AG04450 (cell line): ENCODE measurements at regions not wholly inside any gene's neighbourhood (a gene's known extent, or its start where the extent isn't known, plus 50 kb on each side); places are given as distances from the start of the nearest gene placed in this dataset.

ENCODE experiments used
- CTCF ChIA-PET: fragments of 300-600, 350-600 bp; formaldehyde crosslinking; extraction: SDS; loops from one replicate; lab custom pipeline; 2022; ENCODE audit warnings: antibody characterized with exemption, inconsistent platforms; lab: Charles Lee
- POLR2A ChIA-PET: fragments of 350-600 bp; formaldehyde crosslinking; extraction: SDS; loops from one replicate; lab custom pipeline; 2021; ENCODE audit warnings: antibody characterized with exemption, inconsistent platforms; lab: Yijun Ruan, JAX
- DNase-seq: peaks from one replicate; pipeline ENCODE4 v3.0.0-alpha.2; 2011; ENCODE audit warnings: low read depth, low spot score
- H3K27ac ChIP-seq: one replicate; pipeline ENCODE4 v1.5.1; 2012; ENCODE audit warnings: low read depth, low read length, control low read depth
- H3K27me3 ChIP-seq: one replicate; pipeline ENCODE4 v1.6.0; 2012; ENCODE audit warnings: low read length; ENCODE audit not compliant: control insufficient read depth, insufficient read depth
- H3K4me3 ChIP-seq: 2 replicates; pipeline ENCODE4 v1.5.1; 2011; ENCODE audit warnings: mild to moderate bottlenecking, low read depth, low read length, control low read depth
- H3K9me3 ChIP-seq: 2 replicates; pipeline ENCODE4 v1.5.1; 2012; ENCODE audit warnings: low read length; ENCODE audit not compliant: control insufficient read depth, insufficient read depth
- TF ChIP-seq, protein P1 (sequence below): IDR thresholded peaks from 2 replicates; pipeline ENCODE4 v1.5.1; 2011; ENCODE audit warnings: low read depth, low read length, control low read depth, inconsistent platforms

DNA sequence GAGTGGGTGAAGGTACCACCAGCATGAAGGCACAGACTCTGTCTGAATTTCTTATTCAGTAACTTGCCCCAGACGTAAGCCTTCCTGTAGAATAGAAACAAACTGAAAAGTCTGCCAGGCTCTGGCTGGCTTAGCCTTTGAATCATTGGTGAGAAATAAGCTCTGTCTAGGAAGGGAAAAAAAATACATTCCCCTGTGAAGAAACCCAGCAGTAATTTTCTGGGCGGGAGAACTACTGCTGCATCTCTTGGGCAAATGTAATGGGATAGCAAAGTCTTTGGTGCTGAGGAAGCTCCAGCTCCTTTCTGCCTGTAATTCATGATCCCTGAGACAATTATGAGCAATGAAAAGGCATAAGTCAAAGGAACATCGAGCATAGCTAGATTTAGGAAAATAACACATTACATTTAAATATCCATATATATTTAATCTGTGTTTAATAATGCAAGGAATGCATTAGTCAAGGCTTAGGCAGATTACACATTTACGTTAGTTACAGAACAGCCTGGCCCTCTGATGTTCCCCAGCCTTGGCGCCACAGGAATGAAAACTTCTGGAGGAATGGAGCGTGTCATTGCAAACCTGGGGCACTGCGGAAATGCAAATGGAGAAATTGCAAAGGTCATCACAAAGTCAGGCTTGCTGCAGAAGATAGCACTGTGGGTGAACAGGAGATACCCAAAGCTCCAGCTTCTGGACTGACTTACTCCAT is 216.3 kb upstream of the CAMK1G start:
- no peak overlapping the region for H3K4me3 ChIP-seq
- H3K9me3 ChIP-seq: no peaks in the 10 kb centered on the region
- H3K27ac ChIP-seq: peak overlapping the region; percentile 41
- POLR2A ChIA-PET: no interaction called here
- CTCF ChIA-PET: interaction anchor here (0.8 to 8.0 kb wide), 2 partner anchors 13 to 33 kb away, joined by 3 to 95 read pairs; no protein-coding TSS in a partner anchor
- TF ChIP-seq, protein P1, sequence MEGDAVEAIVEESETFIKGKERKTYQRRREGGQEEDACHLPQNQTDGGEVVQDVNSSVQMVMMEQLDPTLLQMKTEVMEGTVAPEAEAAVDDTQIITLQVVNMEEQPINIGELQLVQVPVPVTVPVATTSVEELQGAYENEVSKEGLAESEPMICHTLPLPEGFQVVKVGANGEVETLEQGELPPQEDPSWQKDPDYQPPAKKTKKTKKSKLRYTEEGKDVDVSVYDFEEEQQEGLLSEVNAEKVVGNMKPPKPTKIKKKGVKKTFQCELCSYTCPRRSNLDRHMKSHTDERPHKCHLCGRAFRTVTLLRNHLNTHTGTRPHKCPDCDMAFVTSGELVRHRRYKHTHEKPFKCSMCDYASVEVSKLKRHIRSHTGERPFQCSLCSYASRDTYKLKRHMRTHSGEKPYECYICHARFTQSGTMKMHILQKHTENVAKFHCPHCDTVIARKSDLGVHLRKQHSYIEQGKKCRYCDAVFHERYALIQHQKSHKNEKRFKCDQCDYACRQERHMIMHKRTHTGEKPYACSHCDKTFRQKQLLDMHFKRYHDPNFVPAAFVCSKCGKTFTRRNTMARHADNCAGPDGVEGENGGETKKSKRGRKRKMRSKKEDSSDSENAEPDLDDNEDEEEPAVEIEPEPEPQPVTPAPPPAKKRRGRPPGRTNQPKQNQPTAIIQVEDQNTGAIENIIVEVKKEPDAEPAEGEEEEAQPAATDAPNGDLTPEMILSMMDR: no peak
- H3K27me3 ChIP-seq: no peaks in the 10 kb centered on the region
- no peak for DNase-seq

DNA sequence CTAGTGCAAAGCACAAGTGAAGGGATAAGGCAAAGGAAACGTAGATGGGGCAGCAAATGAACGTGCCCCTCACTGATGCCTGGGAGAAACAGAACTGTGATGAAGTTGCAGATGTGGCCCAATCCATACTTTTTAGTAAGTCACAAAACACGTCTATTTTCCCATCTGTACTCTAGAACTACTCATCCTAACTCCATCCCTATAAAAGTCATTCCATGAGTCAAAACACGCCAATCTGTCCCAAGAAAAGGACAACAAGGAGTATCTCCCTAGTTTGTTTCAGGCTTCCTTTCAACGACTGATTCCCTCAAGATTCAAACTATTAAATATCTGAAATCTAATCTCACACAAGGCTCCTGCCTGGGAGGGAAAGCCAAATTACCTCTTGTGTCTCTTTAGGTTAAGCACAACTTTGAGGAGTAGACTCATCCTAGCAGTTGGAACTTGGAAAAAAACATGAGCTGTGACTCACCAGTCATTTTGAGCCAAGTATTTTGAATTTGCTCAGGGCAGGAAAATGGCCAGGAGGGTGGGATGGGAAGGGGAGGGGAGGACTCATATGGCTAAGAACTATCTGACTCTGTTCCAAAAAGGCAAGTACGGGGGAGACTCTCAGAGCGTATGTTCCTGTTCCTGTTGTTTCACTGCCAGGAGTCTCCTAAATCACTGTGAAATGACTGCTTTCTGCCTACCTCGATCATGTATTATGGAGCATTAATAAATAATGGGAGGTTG is 214.5 kb upstream of the CAMK1G start:
- no peak overlapping the region for H3K4me3 ChIP-seq
- DNase-seq: peak; percentile 83

DNA sequence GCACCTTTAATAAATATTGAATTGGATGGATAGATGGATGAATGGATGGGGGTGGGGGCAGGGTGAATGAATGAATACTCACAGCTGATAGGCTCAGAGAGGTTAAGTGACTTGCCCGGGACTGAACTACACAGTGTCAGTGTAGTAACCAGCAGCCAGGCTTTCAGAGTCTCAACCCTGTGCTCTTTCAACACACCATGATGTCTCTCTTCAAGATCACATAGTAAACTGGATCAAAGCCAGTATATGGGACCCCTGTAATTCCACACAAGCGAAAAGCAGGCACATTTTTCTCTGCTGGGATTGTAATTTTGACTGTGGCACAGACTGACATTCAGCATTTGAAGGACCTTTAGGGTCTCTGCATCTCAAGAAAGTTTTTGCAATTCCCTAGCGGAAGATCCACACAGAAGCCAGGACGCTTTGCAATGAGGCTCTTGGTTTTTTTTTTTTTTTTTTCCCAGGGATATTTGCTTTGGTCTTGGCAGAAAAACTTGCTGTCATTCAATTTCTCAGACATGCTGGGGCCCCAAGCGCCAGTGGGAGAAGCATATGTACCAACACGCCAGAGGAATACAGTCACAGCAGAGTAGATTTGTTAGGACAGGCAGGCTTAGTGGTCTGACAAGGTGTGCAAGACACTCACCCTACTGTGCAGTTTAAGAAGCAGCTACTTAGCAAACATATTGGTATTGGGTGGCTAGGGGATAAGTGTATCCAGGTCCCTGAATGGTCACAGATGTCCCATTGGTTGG is 213.1 kb upstream of the CAMK1G start:
- no peaks in the 10 kb centered on the region for H3K27me3 ChIP-seq
- H3K27ac ChIP-seq: no peak overlapping the region
- H3K9me3 ChIP-seq: no peaks in the 10 kb centered on the region
- ChIA-PET CTCF (interaction anchor here (0.8 to 8.0 kb wide), 7 partner anchors 13 to 168 kb away, joined by 3 to 95 read pairs (median 4); no protein-coding TSS in a partner anchor), POLR2A (no interaction called here)
- H3K4me3 ChIP-seq: no peak overlapping the region
- TF ChIP-seq, protein P1: no peak
- no peak for DNase-seq

More for the DNA sequence above, 214.5 kb upstream of the CAMK1G start:
- Histone ChIP-seq H3K27ac (peak overlapping the region; percentile 70), H3K27me3 (no peaks in the 10 kb centered on the region), H3K9me3 (no peaks in the 10 kb centered on the region)
- ChIA-PET CTCF (interaction anchor here (0.7 to 8.0 kb wide), 8 partner anchors 10 to 636 kb away, joined by 3 to 95 read pairs (median 5); no protein-coding TSS in a partner anchor), POLR2A (interaction anchor here (0.6 kb wide), 2 partner anchors 41 to 1563 kb away, joined by 5 to 9 read pairs; no protein-coding TSS in a partner anchor)
- TF ChIP-seq, protein P1: no peak

DNA sequence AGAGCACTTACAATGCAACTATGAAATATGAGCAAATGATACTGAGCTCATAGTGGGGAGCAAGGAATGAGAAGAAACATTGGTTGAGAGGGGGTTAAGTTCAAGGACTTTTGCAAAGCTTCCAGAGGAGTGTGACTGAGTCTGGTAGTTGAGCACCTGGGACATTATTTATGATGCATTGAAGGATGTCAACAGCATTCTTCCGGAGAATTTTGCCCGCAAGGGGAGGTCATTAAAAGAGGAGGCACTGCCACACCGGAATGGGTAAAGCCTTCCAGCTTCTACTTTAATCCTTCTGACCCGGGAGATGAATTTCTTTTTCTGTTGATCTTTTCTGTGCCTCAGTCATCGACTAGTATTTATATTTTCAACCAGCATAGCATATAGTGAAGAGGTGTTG is 208.4 kb upstream of the CAMK1G start:
- no peak overlapping the region for H3K27ac ChIP-seq
- no peak overlapping the region for H3K4me3 ChIP-seq
- TF ChIP-seq, protein P1: no peak
- H3K9me3 ChIP-seq: no peaks in the 10 kb centered on the region
- ChIA-PET CTCF (interaction anchor here (2.1 to 3.5 kb wide), 2 partner anchors 10 to 21 kb away, joined by 10 to 38 read pairs; no protein-coding TSS in a partner anchor), POLR2A (interaction anchor here (1.2 kb wide), 1 partner anchor 31 kb away, joined by 5 read pairs; no protein-coding TSS in a partner anchor)
- no peak for DNase-seq
- H3K27me3 ChIP-seq: no peaks in the 10 kb centered on the region
